ENCODE measurements at regions not wholly inside any gene's neighbourhood (a gene's known extent, or its start where the extent isn't known, plus 50 kb on each side); places are given as distances from the start of the nearest gene placed in this dataset.

- Histone ChIP-seq H3K4me3 (replicated peaks; ENCODE audit: low read depth, low read length) (no peak overlapping the region), H3K36me3 (ENCODE audit: control insufficient read depth, insufficient read depth, low read length) (no peaks in the 10 kb centered on the region), H3K27me3 (replicated peaks; ENCODE audit: control insufficient read depth, insufficient read depth, low read length) (no peaks in the 10 kb centered on the region)
- TF ChIP-seq CTCF (IDR thresholded peaks at IDR 0.05; ENCODE audit: insufficient read depth, low read length, poor library complexity, severe bottlenecking), result no peak
- no peak for DNase-seq (ENCODE audit: extremely low read depth, insufficient read length)
Observed at GRCh38 chr6:1538369-1538768, 71.3 kb upstream of the FOXC1 start.

GRCh38 chr6:1538810-1539478 is 70.8 kb upstream of the FOXC1 start:
- no peaks in the 10 kb centered on the region for H3K27me3 ChIP-seq (replicated peaks; ENCODE audit: control insufficient read depth, insufficient read depth, low read length)
- H3K4me3 ChIP-seq (replicated peaks; ENCODE audit: low read depth, low read length), result no peak overlapping the region
- no peaks in the 10 kb centered on the region for H3K36me3 ChIP-seq (ENCODE audit: control insufficient read depth, insufficient read depth, low read length)
- TF ChIP-seq CTCF (IDR thresholded peaks at IDR 0.05; ENCODE audit: insufficient read depth, low read length, poor library complexity, severe bottlenecking), result no peak
- no peak for DNase-seq (ENCODE audit: extremely low read depth, insufficient read length)

DNA sequence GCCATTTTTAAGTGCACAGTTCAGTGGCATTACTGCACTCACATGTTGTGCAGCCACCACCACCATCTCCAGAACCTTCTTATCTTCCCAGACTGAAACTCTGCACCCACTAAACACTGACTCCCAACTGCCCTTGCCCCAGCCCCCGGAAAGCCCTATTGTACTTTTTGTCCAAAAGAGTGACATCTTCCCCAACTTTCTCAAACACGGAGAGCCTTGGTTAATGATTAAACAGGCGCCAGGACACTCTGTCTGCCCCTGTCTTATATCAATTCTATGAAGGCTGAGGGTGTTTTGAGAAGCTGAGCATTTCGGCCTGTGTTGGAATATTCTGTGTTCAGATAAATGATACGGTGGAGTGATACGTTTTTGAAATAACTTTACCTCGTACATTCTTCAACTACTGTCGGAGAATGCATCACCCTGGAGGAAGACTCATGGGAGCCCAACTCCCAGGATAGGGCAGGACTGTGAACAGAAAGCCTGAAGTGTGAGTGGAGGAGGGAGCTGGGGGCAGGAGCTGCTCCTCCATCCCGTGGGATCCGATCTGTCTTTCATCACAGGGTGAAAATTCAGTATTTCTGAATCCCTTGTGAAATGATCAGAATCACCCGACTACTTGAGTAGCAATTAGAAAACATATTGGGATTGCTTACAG is 68.7 kb upstream of the FOXC1 start:
- no peak for DNase-seq (ENCODE audit: extremely low read depth, insufficient read length)
- TF ChIP-seq CTCF (IDR thresholded peaks at IDR 0.05; ENCODE audit: insufficient read depth, low read length, poor library complexity, severe bottlenecking), result no peak
- Histone ChIP-seq H3K36me3 (ENCODE audit: control insufficient read depth, insufficient read depth, low read length) (no peaks in the 10 kb centered on the region), H3K4me3 (replicated peaks; ENCODE audit: low read depth, low read length) (no peak overlapping the region), H3K27me3 (replicated peaks; ENCODE audit: control insufficient read depth, insufficient read depth, low read length) (no peaks in the 10 kb centered on the region)

DNA sequence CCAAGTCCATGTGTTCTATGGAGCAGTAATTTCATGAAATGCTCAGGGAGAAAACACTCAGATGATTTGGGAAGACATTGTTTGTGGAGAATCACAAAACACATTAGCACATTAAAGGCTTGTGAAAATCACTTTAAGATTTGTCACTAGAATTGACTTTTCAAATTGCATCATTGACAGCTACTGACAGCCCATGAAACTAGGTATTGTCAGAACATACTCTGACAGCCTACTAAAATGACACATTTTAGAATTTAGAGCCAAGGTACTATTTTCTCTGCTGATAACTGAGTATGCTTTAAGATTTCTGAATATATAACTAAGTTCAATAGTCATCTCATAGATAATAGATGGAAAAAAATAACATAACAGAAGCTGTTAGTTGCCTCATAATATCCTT is 67.4 kb upstream of the FOXC1 start:
- DNase-seq (ENCODE audit: extremely low read depth, insufficient read length), result no peak
- Histone ChIP-seq H3K4me3 (replicated peaks; ENCODE audit: low read depth, low read length) (no peak overlapping the region), H3K36me3 (ENCODE audit: control insufficient read depth, insufficient read depth, low read length) (no peaks in the 10 kb centered on the region), H3K27me3 (replicated peaks; ENCODE audit: control insufficient read depth, insufficient read depth, low read length) (no peaks in the 10 kb centered on the region)
- no peak for TF ChIP-seq CTCF (IDR thresholded peaks at IDR 0.05; ENCODE audit: insufficient read depth, low read length, poor library complexity, severe bottlenecking)

DNA sequence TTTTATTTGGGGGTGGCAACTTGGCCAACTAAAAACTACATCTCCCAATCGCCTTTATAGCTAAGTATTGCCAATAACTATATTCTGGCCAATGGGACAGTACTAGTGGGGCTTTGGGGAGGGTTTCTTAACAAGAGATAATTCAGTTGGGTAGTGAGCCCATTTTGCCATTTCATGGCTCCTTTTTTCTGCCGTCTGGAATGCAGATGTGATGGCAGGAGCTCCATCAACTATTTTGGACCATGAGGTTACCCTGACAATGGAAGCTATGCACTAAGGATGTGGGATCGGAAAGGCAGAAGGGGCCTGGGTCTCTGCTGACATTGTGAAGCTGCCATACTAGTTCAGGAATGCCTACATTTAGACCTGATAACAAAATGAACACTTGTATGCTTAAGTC is 67.0 kb upstream of the FOXC1 start:
- DNase-seq (ENCODE audit: extremely low read depth, insufficient read length), result no peak
- Histone ChIP-seq H3K36me3 (ENCODE audit: control insufficient read depth, insufficient read depth, low read length) (no peaks in the 10 kb centered on the region), H3K4me3 (replicated peaks; ENCODE audit: low read depth, low read length) (no peak overlapping the region), H3K27me3 (replicated peaks; ENCODE audit: control insufficient read depth, insufficient read depth, low read length) (no peaks in the 10 kb centered on the region)
- no peak for TF ChIP-seq CTCF (IDR thresholded peaks at IDR 0.05; ENCODE audit: insufficient read depth, low read length, poor library complexity, severe bottlenecking)
